ENCODE measurements at regions not wholly inside any gene's neighbourhood (a gene's known extent, or its start where the extent isn't known, plus 50 kb on each side); places are given as distances from the start of the nearest gene placed in this dataset.
A peak's percentile ranks its signal among the peaks of the same experiment; 100 is the strongest.

GRCh38 chr1:34406377-34406776, 229.7 kb downstream of the C1orf94 start:
- H3K27me3 ChIP-seq = no peaks in the 10 kb centered on the region
- no peaks in the 10 kb centered on the region for H3K4me1 ChIP-seq
- H3K4me3 ChIP-seq = no peak overlapping the region
- no peaks in the 10 kb centered on the region for H3K36me3 ChIP-seq
- intact Hi-C loops (cut with DNase I) = no loop called here
- no peak overlapping the region for H3K9ac ChIP-seq (ENCODE audit: low read depth in 2 of 2, low read length in 2 of 2)
- TF ChIP-seq CTCF (IDR thresholded peaks at IDR 0.05) = no peak
- H3K9me3 ChIP-seq = no peaks in the 10 kb centered on the region
- H3K27ac ChIP-seq = no peak overlapping the region
- peak; percentile 42 for DNase-seq

DNA sequence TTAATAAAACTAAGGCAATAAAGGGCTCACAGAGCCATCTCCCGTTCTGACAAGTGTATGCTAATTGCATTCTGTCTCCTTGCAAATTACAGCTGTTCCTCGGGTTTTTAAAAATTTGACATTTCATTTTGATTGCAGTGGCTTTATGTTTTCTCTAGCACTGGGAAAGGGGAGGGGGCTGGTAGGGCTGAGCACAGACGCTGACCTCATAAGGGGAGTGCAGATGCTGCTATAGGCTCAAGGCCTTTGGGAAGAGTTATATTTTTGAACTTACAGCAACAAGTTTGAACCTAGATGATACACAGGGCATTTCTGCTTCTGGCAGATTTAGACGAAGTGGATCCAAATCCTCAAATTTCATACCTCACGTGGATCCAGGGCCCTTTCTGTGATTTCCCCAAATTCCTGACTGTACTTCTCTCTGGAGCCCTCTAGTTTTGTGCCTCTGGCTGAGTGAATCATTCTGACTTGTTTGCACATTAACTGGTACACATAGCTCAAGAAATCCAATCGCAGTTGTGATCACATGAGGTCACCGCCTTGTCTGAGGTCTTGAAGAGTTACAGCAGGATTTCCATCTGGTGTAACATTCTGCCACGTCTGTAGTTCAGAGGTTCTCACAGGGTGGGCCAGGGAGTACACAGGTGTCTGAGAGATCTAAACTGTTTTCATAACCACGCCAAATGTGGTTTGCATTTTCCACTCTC, 230.3 kb downstream of the C1orf94 start:
- no peaks in the 10 kb centered on the region for H3K9me3 ChIP-seq

GRCh38 chr1:34408011-34408410, 231.3 kb downstream of the C1orf94 start:
- no peak for TF ChIP-seq CTCF (IDR thresholded peaks at IDR 0.05)
- Histone ChIP-seq H3K9me3 (no peaks in the 10 kb centered on the region), H3K4me3 (no peak overlapping the region), H3K27ac (no peak overlapping the region), H3K27me3 (no peaks in the 10 kb centered on the region), H3K36me3 (no peaks in the 10 kb centered on the region), H3K9ac (ENCODE audit: low read depth in 2 of 2, low read length in 2 of 2) (no peak overlapping the region), H3K4me1 (no peaks in the 10 kb centered on the region)
- intact Hi-C loops (cut with DNase I) = no loop called here
- DNase-seq = peak; percentile 14

More for the DNA sequence above, 230.3 kb downstream of the C1orf94 start:
- no peaks in the 10 kb centered on the region for H3K4me1 ChIP-seq
- no peaks in the 10 kb centered on the region for H3K27me3 ChIP-seq
- H3K9ac ChIP-seq (ENCODE audit: low read depth in 2 of 2, low read length in 2 of 2) = no peak overlapping the region
- intact Hi-C loops (cut with DNase I) = no loop called here
- H3K27ac ChIP-seq = no peak overlapping the region
- no peaks in the 10 kb centered on the region for H3K36me3 ChIP-seq
- no peak for DNase-seq
- no peak for TF ChIP-seq CTCF (IDR thresholded peaks at IDR 0.05)
- no peak overlapping the region for H3K4me3 ChIP-seq

- Histone ChIP-seq H3K27ac (no peak overlapping the region), H3K9me3 (no peaks in the 10 kb centered on the region), H3K27me3 (no peaks in the 10 kb centered on the region), H3K36me3 (no peaks in the 10 kb centered on the region), H3K4me3 (no peak overlapping the region), H3K4me1 (no peaks in the 10 kb centered on the region), H3K9ac (ENCODE audit: low read depth in 2 of 2, low read length in 2 of 2) (no peak overlapping the region)
- peak; percentile 5 for DNase-seq
- TF ChIP-seq CTCF (IDR thresholded peaks at IDR 0.05) = no peak
- intact Hi-C loops (cut with DNase I) = no loop called here
Observed at GRCh38 chr1:34409689-34410229, 233.1 kb downstream of the C1orf94 start.

- H3K9me3 ChIP-seq = no peaks in the 10 kb centered on the region
- no peak overlapping the region for H3K27ac ChIP-seq
- H3K27me3 ChIP-seq = no peaks in the 10 kb centered on the region
- intact Hi-C loops (cut with DNase I) = no loop called here
- DNase-seq = peak; percentile 3
- no peak for TF ChIP-seq CTCF (IDR thresholded peaks at IDR 0.05)
- no peak overlapping the region for H3K9ac ChIP-seq (ENCODE audit: low read depth in 2 of 2, low read length in 2 of 2)
- no peaks in the 10 kb centered on the region for H3K36me3 ChIP-seq
- H3K4me3 ChIP-seq = no peak overlapping the region
- H3K4me1 ChIP-seq = no peaks in the 10 kb centered on the region
Observed at GRCh38 chr1:34412598-34413370, 236.1 kb downstream of the C1orf94 start.
